ENCODE measurements at regions not wholly inside any gene's neighbourhood (a gene's known extent, or its start where the extent isn't known, plus 50 kb on each side); places are given as distances from the start of the nearest gene placed in this dataset.

- H2AFZ ChIP-seq (ENCODE audit: low read length) = no peak overlapping the region
- no peak overlapping the region for H3K27ac ChIP-seq (ENCODE audit: low read length)
- H3K9ac ChIP-seq (ENCODE audit: low read length) = no peak overlapping the region
- H3F3A ChIP-seq (ENCODE audit: low read length, unreplicated experiment) = no peaks in the 10 kb centered on the region
- TF ChIP-seq, protein P1, sequence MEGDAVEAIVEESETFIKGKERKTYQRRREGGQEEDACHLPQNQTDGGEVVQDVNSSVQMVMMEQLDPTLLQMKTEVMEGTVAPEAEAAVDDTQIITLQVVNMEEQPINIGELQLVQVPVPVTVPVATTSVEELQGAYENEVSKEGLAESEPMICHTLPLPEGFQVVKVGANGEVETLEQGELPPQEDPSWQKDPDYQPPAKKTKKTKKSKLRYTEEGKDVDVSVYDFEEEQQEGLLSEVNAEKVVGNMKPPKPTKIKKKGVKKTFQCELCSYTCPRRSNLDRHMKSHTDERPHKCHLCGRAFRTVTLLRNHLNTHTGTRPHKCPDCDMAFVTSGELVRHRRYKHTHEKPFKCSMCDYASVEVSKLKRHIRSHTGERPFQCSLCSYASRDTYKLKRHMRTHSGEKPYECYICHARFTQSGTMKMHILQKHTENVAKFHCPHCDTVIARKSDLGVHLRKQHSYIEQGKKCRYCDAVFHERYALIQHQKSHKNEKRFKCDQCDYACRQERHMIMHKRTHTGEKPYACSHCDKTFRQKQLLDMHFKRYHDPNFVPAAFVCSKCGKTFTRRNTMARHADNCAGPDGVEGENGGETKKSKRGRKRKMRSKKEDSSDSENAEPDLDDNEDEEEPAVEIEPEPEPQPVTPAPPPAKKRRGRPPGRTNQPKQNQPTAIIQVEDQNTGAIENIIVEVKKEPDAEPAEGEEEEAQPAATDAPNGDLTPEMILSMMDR (conservative IDR thresholded peaks at IDR 0.05; ENCODE audit: low read depth, low read length) = no peak
- TF ChIP-seq EZH2phosphoT487 (IDR thresholded peaks at IDR 0.05; ENCODE audit: borderline replicate concordance, low read length) (no peak), EZH2 (IDR thresholded peaks at IDR 0.05; ENCODE audit: low read length, unreplicated experiment) (no peak)
- H3K4me2 ChIP-seq (ENCODE audit: low read length) = no peak overlapping the region
- H4K20me1 ChIP-seq (ENCODE audit: low read length) = no peaks in the 10 kb centered on the region
- ChIA-PET CTCF (no interaction called here), POLR2A (ENCODE audit: unreplicated experiment) (no interaction called here)
- no TSS peak for BruUV-seq (replicated peaks)
- ATAC-seq (no peak), DNase-seq (no peak)
- H3K79me2 ChIP-seq (ENCODE audit: low read length) = no peaks in the 10 kb centered on the region
- no peaks in the 10 kb centered on the region for H3K9me2 ChIP-seq (replicated peaks; ENCODE audit: low read length)
- intact Hi-C loops (cut with micrococcal nuclease) = no loop called here
- H3K36me3 ChIP-seq (ENCODE audit: low read depth, low read length) = no peaks in the 10 kb centered on the region
- H3K4me3 ChIP-seq (ENCODE audit: low read length) = no peak overlapping the region
- no peaks in the 10 kb centered on the region for H3K9me3 ChIP-seq (ENCODE audit: low read length)
- no peaks in the 10 kb centered on the region for H3K4me1 ChIP-seq (ENCODE audit: insufficient read depth, low read length)
- H3K27me3 ChIP-seq (ENCODE audit: low read length) = 0 out of 2 replicates have a peak, but pooled peaks cover 2% of the 10 kb centered on the region
Observed at GRCh38 chr3:22940285-22940684, 262.8 kb upstream of the UBE2E2 start.

- no TSS peak for BruUV-seq (replicated peaks)
- H3K27me3 ChIP-seq (ENCODE audit: low read length) = no peaks in the 10 kb centered on the region
- no peaks in the 10 kb centered on the region for H3K9me2 ChIP-seq (replicated peaks; ENCODE audit: low read length)
- no peak overlapping the region for H2AFZ ChIP-seq (ENCODE audit: low read length)
- H4K20me1 ChIP-seq (ENCODE audit: low read length) = no peaks in the 10 kb centered on the region
- H3K36me3 ChIP-seq (ENCODE audit: low read depth, low read length) = no peaks in the 10 kb centered on the region
- H3K27ac ChIP-seq (ENCODE audit: low read length) = no peak overlapping the region
- no peaks in the 10 kb centered on the region for H3K9me3 ChIP-seq (ENCODE audit: low read length)
- ChIA-PET POLR2A (ENCODE audit: unreplicated experiment) (no interaction called here), CTCF (no interaction called here)
- H3K79me2 ChIP-seq (ENCODE audit: low read length) = no peaks in the 10 kb centered on the region
- DNase-seq (no peak), ATAC-seq (no peak)
- H3K4me1 ChIP-seq (ENCODE audit: insufficient read depth, low read length) = no peaks in the 10 kb centered on the region
- no peak for TF ChIP-seq EZH2 (IDR thresholded peaks at IDR 0.05; ENCODE audit: low read length, unreplicated experiment)
- TF ChIP-seq EZH2phosphoT487 (IDR thresholded peaks at IDR 0.05; ENCODE audit: borderline replicate concordance, low read length) = no peak
- TF ChIP-seq, protein P1 (conservative IDR thresholded peaks at IDR 0.05; ENCODE audit: low read depth, low read length) = no peak
- no peak overlapping the region for H3K4me2 ChIP-seq (ENCODE audit: low read length)
- no peaks in the 10 kb centered on the region for H3F3A ChIP-seq (ENCODE audit: low read length, unreplicated experiment)
- H3K4me3 ChIP-seq (ENCODE audit: low read length) = no peak overlapping the region
- no peak overlapping the region for H3K9ac ChIP-seq (ENCODE audit: low read length)
- intact Hi-C loops (cut with micrococcal nuclease) = no loop called here
Observed at GRCh38 chr3:22942981-22943380, 260.1 kb upstream of the UBE2E2 start.

DNA sequence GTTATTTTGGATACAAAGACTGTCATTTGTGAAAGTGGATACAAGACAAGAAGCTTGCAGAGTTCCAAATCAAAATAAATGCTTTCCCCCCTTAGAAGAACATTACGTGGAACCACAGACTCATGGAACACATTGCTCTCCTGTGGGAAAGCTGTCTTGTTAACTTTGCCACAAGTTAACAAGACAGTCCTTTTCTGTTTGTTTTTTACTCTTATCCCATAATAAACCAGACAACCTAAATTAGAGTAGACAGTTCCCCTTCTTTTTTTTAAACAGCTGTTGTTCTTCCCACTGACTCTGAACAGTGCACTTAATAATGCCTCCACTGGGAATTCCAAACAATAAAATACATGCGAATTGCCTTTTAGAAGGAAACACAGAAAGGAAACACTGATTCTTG is 255.3 kb upstream of the UBE2E2 start:
- ChIA-PET CTCF (no interaction called here), POLR2A (ENCODE audit: unreplicated experiment) (no interaction called here)
- H3K4me2 ChIP-seq (ENCODE audit: low read length) = no peak overlapping the region
- no peaks in the 10 kb centered on the region for H3K36me3 ChIP-seq (ENCODE audit: low read depth, low read length)
- no peak overlapping the region for H3K9ac ChIP-seq (ENCODE audit: low read length)
- no peaks in the 10 kb centered on the region for H3K9me3 ChIP-seq (ENCODE audit: low read length)
- no peaks in the 10 kb centered on the region for H3K27me3 ChIP-seq (ENCODE audit: low read length)
- no peaks in the 10 kb centered on the region for H3K4me1 ChIP-seq (ENCODE audit: insufficient read depth, low read length)
- H3K27ac ChIP-seq (ENCODE audit: low read length) = no peak overlapping the region
- TF ChIP-seq EZH2phosphoT487 (IDR thresholded peaks at IDR 0.05; ENCODE audit: borderline replicate concordance, low read length) = no peak
- no peak for TF ChIP-seq EZH2 (IDR thresholded peaks at IDR 0.05; ENCODE audit: low read length, unreplicated experiment)
- TF ChIP-seq, protein P1 (conservative IDR thresholded peaks at IDR 0.05; ENCODE audit: low read depth, low read length) = no peak
- H3K4me3 ChIP-seq (ENCODE audit: low read length) = no peak overlapping the region
- H4K20me1 ChIP-seq (ENCODE audit: low read length) = no peaks in the 10 kb centered on the region
- ATAC-seq (no peak), DNase-seq (no peak)
- no TSS peak for BruUV-seq (replicated peaks)
- intact Hi-C loops (cut with micrococcal nuclease) = no loop called here
- no peaks in the 10 kb centered on the region for H3K9me2 ChIP-seq (replicated peaks; ENCODE audit: low read length)
- H3F3A ChIP-seq (ENCODE audit: low read length, unreplicated experiment) = no peaks in the 10 kb centered on the region
- H2AFZ ChIP-seq (ENCODE audit: low read length) = no peak overlapping the region
- no peaks in the 10 kb centered on the region for H3K79me2 ChIP-seq (ENCODE audit: low read length)
